Transverse colon (tissue), 4 donors: ENCODE measurements at regions not wholly inside any gene's neighbourhood (a gene's known extent, or its start where the extent isn't known, plus 50 kb on each side); places are given as distances from the start of the nearest gene placed in this dataset.

Source experiments
- DNase-seq: peaks from one replicate; pipeline ENCODE4 v3.0.0-alpha.2; 2019
- H3K27ac ChIP-seq, 4 donors: fragments of 200-600 bp; sonication (generic); 2 replicates each; pipeline ENCODE4 v1.5.1; 2016 to 2018; ENCODE audit warnings: inconsistent platforms in 4 of 4
- H3K27me3 ChIP-seq: fragments of 200-600 bp; sonication (generic); 2 replicates; pipeline ENCODE4 v1.5.1; 2017; ENCODE audit warnings: inconsistent platforms
- H3K36me3 ChIP-seq, 4 donors: fragments of 200-600 bp; sonication (generic); 2 replicates each; pipeline ENCODE4 v1.5.1; 2017 to 2019; ENCODE audit warnings: inconsistent platforms in 4 of 4
- H3K4me1 ChIP-seq, 4 donors: fragments of 200-600 bp; sonication (generic); 2 replicates each; pipeline ENCODE4 v1.5.1; 2017 to 2020; ENCODE audit warnings: inconsistent platforms in 4 of 4
- H3K4me3 ChIP-seq, 4 donors: fragments of 200-600 bp; sonication (generic); 1 replicate in 1 of 4; 2 replicates in 3 of 4; pipeline versions ENCODE4 v1.5.1 to v1.6.1; 2017 to 2019; ENCODE audit warnings: inconsistent platforms in 4 of 4
- H3K9me3 ChIP-seq, 2 donors: fragments of 200-600 bp; sonication (generic); 2 replicates each; pipeline ENCODE4 v1.5.1; 2017 to 2019; ENCODE audit warnings: inconsistent platforms in 2 of 2
- CTCF ChIP-seq, 5 experiments: fragments of 200-600 bp in 3 of 5; fragments of 450-650 bp in 2 of 5; sonication (generic) in 3 of 5; IDR thresholded peaks; 1 replicate in 2 of 5; 2 replicates in 3 of 5; pipeline ENCODE4 v1.5.1; 2016 to 2017; ENCODE audit warnings: antibody characterized with exemption in 5 of 5, inconsistent platforms in 3 of 5, mild to moderate bottlenecking in 2 of 5, moderate library complexity in 1 of 5
- EP300 ChIP-seq: sonication (generic); formaldehyde crosslinking; IDR thresholded peaks from one replicate; pipeline ENCODE4 v1.6.1; 2017; ENCODE audit warnings: antibody characterized with exemption, low read depth
- POLR2A ChIP-seq: fragments of 450-650 bp; IDR thresholded peaks from one replicate; pipeline ENCODE4 v1.6.1; 2016; ENCODE audit warnings: antibody characterized with exemption, mild to moderate bottlenecking, moderate library complexity
- POLR2AphosphoS5 ChIP-seq, 3 donors: sonication (generic); formaldehyde crosslinking; IDR thresholded peaks; one replicate each; pipeline ENCODE4 v1.6.1; 2016; ENCODE audit warnings: antibody characterized with exemption in 3 of 3
- WGBS, 2 donors: methylation state at CpG; one replicate each; pipeline ENCODE4 v1.1.5; 2018; ENCODE audit warnings: low coverage in 1 of 2; 5-methylcytosine and 5-hydroxymethylcytosine counted together
- in situ Hi-C, 4 donors: fragments of 200-750 bp; cut with MboI; loops; one replicate each; pipeline versions ENCODE4 v1.15.0 to v1.15.1; 2017; ENCODE audit warnings: low sequenced_read_pairs in 3 of 4, low pct_ligation_motif_present in 1 of 4, low pct_unique_long_range_greater_than_20kb in 1 of 4
- intact Hi-C: fragments of 100-400 bp; cut with DNase I; formaldehyde crosslinking; loops from one replicate; pipeline ENCODE4 v1.15.1; 2023; ENCODE audit warnings: low total_unique reads

GRCh38 chr1:38696371-38696770 is 163.2 kb downstream of the RRAGC start:
- intact Hi-C loops: no loop called here
- Histone ChIP-seq H3K27me3 (no peaks in the 10 kb centered on the region), H3K36me3 (no peaks in the 10 kb centered on the region), H3K27ac (no peak overlapping the region), H3K9me3 (no peaks in the 10 kb centered on the region), H3K4me1 (no peaks in the 10 kb centered on the region), H3K4me3 (no peak overlapping the region)
- DNase-seq: no peak
- in situ Hi-C loops: no loop called here
- WGBS, 2 donors: 61 to 95% methylated on average over 2 of the region's 2 CpGs
- TF ChIP-seq EP300 (no peak), POLR2AphosphoS5 (IDR thresholded peaks at IDR 0.05) (no peak), CTCF (IDR thresholded peaks at IDR 0.05) (no peak), POLR2A (no peak)

- intact Hi-C loops (no loop called here), in situ Hi-C loops (no loop called here)
- Histone ChIP-seq H3K27ac (no peak overlapping the region), H3K4me1 (no peaks in the 10 kb centered on the region), H3K27me3 (peaks cover 14% of the 10 kb centered on the region), H3K4me3 (no peak overlapping the region), H3K36me3 (no peaks in the 10 kb centered on the region), H3K9me3 (no peaks in the 10 kb centered on the region)
- 38 to 67% methylated on average over 1 of the region's 1 CpG for WGBS, 2 donors
- TF ChIP-seq POLR2AphosphoS5 (IDR thresholded peaks at IDR 0.05) (no peak), POLR2A (no peak), EP300 (no peak), CTCF (IDR thresholded peaks at IDR 0.05) (no peak)
- DNase-seq: no peak
These were observed 165.8 kb downstream of the RRAGC start for GRCh38 chr1:38693759-38694158.

- in situ Hi-C loops (no loop called here), intact Hi-C loops (no loop called here)
- no peaks in the 10 kb centered on the region for H3K9me3 ChIP-seq
- WGBS, 2 donors: 56 to 71% methylated on average over 3 of the region's 3 CpGs
- H3K36me3 ChIP-seq: no peaks in the 10 kb centered on the region
- TF ChIP-seq POLR2AphosphoS5 (IDR thresholded peaks at IDR 0.05) (no peak), POLR2A (no peak), EP300 (no peak), CTCF (IDR thresholded peaks at IDR 0.05) (no peak)
- no peak overlapping the region for H3K4me3 ChIP-seq
- DNase-seq: no peak
- no peak overlapping the region for H3K27ac ChIP-seq
- no peaks in the 10 kb centered on the region for H3K4me1 ChIP-seq
- peaks cover 14% of the 10 kb centered on the region for H3K27me3 ChIP-seq
These were observed 166.5 kb downstream of the RRAGC start for GRCh38 chr1:38693031-38693430.

DNA sequence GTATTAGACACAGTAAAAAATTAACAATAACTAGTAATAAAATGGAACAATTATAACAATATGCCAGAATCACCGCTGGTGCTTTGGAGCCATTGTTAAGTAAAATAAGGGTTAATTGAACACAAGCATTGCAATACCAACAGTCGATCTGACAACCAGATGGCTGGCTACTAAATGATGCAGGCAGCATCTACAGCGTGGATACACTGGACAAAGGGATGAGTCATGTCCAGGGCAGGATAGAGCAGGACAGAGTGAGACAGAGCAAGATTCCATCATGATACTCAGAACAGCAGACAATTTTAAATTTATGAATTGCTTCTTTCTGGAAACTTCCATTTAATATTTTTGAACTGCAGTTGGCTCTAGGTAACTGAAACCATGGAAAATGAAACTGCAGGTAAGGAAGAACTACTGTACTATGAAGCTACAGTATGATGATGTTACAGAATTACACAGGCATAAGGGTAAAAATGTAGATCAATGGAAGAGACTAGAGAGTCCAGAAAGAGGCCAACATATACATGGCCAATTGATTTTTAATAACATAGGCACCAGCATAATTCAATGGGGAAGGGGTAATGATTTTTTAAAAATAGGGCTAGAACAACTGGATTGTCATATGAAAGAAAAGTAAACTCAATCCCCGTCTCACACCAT is 168.7 kb downstream of the RRAGC start:
- intact Hi-C loops: no loop called here
- TF ChIP-seq POLR2A (no peak), EP300 (no peak), POLR2AphosphoS5 (IDR thresholded peaks at IDR 0.05) (no peak), CTCF (IDR thresholded peaks at IDR 0.05) (no peak)
- H3K4me3 ChIP-seq: no peak overlapping the region

More for the DNA sequence above, 168.7 kb downstream of the RRAGC start:
- no peak overlapping the region for H3K27ac ChIP-seq
- no peak for DNase-seq
- in situ Hi-C loops: no loop called here
- no peaks in the 10 kb centered on the region for H3K9me3 ChIP-seq
- WGBS, 2 donors: 49 to 53% methylated on average over 4 of the region's 4 CpGs
- no peaks in the 10 kb centered on the region for H3K4me1 ChIP-seq
- peaks cover 20% of the 10 kb centered on the region for H3K27me3 ChIP-seq
- no peaks in the 10 kb centered on the region for H3K36me3 ChIP-seq
